ENCODE measurements at regions not wholly inside any gene's neighbourhood (a gene's known extent, or its start where the extent isn't known, plus 50 kb on each side); places are given as distances from the start of the nearest gene placed in this dataset.

- TF ChIP-seq CTCF (IDR thresholded peaks at IDR 0.05) (no peak), EP300 (IDR thresholded peaks at IDR 0.05) (no peak)
Measured at GRCh38 chr12:91643763-91644162, 461.1 kb upstream of the DCN start.

Data from sigmoid colon (tissue), 4 donors.